ENCODE measurements at regions not wholly inside any gene's neighbourhood (a gene's known extent, or its start where the extent isn't known, plus 50 kb on each side); places are given as distances from the start of the nearest gene placed in this dataset.

DNA sequence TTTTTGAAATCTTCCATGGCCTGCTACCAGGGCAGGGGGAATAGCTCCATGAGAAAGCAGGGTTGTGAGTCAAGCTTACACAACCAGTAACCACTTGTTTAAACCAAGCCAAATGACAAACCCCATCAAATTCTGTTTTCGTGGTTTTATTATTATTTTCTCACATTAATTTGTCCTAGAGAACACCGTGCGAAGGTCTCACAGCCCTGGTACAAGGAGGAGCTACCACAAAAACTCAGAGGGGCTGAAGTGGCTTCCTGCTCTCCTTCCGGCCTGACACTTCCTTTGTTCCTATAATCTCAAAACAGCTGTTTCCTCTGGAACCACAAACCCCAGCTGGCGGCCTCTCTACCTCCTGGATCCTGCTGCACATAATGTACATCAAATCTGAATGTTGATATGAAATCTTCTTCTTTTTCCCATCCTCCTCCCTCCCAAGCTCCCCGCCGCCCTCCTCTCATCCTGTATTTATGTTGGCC lies 375.9 kb downstream of the MCTP2 start:
- peak; percentile 67 for DNase-seq

GRCh38 chr15:94610069-94610468 lies 378.7 kb downstream of the MCTP2 start:
- DNase-seq: no peak

DNA sequence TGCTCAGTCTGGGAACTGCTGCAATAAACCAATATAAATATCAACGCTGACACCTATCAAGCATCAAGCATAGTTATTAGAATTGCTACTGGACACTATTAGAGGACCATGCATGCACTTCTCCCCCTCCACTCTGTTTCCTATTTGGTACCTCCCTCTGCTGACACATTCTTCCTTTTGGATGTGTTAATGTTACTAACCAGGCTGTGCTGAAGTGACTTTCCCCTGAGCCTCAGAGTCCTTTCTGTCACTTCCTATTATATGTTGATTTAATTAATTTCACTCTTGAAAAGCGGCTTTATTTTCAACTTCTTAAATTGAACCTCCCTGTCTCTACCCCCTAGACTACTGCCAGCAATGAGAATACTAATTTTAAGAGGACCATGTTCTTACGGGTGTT lies 379.1 kb downstream of the MCTP2 start:
- DNase-seq: no peak

DNA sequence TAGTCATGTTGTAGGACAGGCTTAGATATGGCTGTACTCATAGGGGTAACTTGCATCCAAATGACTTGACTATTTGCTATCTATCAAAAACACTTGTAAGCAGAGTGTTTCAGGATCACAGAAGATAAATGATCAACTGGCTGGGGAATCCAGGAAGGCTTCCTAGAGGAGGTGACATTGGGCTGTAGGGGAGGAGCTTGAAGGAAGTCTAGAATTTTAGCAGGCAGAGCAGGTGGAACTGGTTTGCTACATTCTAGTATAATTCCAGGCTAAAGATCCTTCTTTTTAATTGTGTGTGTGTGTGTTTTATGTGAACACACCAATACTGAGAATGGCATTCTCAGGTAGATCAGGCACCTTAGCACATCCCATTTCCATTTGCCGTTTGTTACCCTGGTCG lies 380.3 kb downstream of the MCTP2 start:
- DNase-seq: no peak

- DNase-seq: no peak
Measured at GRCh38 chr15:94615688-94616087, 384.3 kb downstream of the MCTP2 start.

DNA sequence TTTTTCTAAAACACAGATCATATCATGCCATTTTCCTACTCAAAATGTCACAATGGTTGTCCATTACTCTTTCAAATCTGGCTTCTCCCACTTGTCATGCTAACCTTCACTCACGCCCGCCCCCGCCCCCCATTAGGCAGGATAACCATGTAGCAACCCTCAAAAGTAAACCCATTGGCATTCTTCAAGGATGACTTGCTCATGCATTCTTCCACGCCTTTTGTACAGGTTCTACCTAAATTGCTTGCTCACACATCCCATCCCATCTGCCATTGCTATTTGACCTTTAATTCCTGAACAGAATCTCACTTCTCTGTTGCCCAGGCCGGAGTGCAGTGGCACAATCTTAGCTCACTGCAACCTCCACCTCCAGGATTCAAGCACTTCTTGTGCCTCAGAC lies 389.3 kb downstream of the MCTP2 start:
- DNase-seq: no peak

DNA sequence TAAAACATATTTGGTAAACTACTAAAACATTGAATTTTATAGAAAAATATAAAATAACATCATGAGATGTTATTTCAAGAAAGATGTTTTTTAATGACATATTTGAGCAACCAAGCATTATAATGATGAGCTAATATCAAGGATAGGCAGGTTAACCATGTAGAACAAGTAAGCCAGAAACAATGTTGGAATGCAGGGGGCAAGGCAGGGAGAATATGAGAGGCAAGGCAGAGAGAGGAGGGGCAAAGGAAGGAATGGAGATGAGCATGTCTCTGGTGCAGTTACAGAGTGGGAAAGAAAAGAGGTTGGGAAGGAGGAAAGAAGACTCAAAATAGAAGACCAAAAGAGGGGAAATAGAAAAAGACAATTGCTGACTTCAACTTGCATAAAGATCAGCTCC lies 390.4 kb downstream of the MCTP2 start:
- no peak for DNase-seq

- DNase-seq: no peak
Measured at GRCh38 chr15:94626949-94627348, 395.6 kb downstream of the MCTP2 start.

GRCh38 chr15:94631608-94632007 lies 400.2 kb downstream of the MCTP2 start:
- DNase-seq: no peak

- no peak for DNase-seq
Measured at GRCh38 chr15:94638183-94638582, 406.8 kb downstream of the MCTP2 start.

DNA sequence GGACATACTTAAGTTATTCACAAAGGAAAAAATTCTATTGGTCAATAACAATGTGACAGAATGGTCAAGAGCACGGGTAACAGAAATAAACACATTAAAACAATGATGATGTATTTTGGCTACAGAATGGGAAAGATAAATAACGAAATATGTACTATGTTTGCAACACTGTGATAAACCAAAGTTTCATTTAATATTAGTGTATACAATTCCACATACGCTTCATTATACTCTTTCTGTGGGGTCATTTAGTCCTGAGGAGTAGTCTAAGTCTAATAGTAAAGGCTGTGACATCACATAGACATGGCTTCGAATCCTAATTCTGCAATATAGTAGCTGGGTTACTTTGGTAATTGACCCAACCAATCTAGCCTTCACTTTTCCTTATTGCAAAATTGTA lies 408.3 kb downstream of the MCTP2 start:
- no peak for DNase-seq

DNA sequence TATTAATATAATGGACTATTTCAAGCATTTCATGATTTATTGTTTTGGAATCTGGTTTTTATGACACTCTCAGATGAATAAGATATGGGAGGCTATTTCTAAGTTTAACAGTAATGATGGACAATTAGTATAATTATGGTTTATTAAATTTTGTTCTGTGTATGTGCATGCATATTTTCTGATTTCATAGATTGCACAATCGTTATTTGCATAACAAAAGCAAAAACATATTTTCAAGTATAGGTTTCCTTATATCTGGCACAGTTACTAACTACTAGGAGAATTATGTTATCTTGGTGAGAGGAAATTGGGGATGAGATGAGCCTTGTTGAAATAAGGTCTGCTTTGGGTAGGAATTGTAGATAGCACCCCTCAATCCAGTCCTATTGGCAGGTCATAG lies 413.1 kb downstream of the MCTP2 start:
- DNase-seq: no peak

DNA sequence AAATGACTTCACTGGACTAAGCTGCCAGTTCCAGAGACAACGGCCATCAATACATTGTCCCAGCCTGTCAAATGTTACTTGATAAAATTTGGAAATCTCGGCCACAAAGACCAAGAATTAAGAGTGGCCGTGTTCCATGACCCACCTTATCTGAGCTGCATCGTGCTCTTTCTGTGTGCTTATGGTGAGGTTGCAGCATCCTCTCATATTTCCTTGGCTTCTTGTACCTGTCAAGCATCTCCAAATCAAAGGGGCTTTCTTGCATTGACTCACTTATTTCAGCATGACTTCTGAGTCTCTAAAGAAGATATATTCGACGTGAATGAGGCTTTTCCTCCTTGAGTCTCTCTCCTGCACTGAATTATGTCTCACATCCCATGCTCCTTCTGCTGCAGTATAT lies 421.7 kb downstream of the MCTP2 start:
- DNase-seq: no peak

- DNase-seq: no peak
Measured at GRCh38 chr15:94655249-94655880, 424.0 kb downstream of the MCTP2 start.

DNA sequence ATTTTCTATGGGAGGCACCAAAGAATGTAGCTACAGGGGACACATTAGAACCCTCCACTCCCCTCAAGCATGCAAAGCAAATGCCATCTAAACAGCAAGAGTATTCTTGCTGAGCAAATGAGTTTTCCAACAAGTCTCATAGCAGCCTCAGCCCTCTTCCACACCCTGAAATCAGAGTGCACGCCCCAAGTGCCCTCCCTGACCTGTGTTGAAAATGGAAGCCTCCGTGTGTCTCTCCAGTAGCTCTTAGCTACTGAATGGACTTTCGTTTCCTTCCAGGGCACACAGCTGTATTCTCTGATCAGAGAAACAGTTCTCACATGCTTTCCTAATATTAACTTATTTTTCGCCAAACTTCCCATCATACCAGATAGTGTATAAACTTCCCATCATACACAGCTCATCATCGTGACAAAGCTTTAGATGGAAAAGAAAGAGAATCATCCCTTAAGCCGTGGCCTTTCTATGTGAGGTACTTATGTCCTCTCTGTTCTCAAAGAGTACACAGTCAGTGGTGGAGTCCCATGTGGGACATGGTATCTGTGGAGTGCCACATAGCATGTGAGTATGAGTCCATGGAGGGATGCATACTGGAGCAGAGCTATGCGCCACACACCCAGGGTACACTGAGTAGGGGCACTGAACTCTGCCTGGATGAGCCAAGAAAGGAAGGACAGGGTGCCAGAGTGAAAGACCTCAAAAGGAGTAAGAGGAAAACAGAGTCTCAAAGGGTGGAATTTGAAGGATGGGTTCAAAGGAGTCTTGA lies 434.5 kb downstream of the MCTP2 start:
- DNase-seq: no peak

GRCh38 chr15:94666553-94666952 lies 435.2 kb downstream of the MCTP2 start:
- DNase-seq: no peak

GRCh38 chr15:94667109-94667508 lies 435.7 kb downstream of the MCTP2 start:
- no peak for DNase-seq

GRCh38 chr15:94670438-94671034 lies 439.2 kb downstream of the MCTP2 start:
- no peak for DNase-seq

DNA sequence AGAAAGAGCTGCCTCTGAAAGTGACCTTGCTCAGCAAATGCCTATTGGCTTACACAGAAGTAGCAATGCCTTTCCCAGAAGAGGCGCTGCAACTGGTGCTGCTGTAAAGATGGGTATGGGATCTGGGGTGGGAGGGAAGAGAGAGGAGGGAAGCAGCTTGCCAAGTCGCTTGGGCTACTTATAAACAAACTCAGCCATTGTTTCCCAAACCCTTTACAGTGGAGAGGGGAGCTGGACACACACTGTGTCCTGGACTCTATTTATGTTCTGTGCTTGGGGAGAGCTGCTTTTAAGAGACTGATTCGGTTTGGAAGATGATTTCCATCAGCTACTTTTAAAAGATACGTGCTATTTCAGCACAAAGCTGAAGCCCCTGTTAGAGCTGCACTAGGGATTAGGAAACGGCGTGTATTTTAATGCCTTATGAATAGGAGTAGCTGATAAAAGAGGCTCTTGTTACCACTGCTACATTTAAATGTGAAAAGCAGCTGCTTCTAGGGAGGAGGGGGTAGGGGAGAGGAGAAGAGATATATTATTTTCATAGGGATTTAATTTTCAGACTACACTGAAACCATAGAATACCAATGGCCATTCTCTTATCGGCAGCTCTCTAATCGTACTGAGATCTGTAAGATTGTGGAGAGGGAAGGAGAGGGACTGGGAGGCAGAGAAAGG lies 440.6 kb downstream of the MCTP2 start:
- peak; percentile 47 for DNase-seq

- DNase-seq: no peak
Measured at GRCh38 chr15:94673801-94674200, 442.4 kb downstream of the MCTP2 start.

DNA sequence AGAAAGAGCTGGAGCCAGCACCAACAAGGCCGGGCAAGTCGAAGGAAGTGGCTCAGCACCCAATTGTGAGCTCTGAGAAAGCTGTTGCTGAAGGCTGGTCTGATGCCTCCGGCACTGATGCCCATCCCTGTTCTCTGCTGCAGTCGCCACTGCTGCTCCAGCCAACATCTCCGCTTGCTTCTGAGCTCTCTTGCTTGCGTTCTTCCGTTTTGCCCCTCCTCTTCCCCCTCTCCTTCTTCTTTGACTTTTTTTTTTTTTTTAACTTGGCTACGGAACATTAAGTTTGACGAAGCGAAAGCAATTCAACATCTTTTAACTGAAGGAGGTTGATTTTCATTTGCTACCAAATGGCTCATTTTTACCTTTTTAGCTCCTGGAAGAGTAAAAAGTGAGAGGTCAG lies 442.9 kb downstream of the MCTP2 start:
- no peak for DNase-seq

DNA sequence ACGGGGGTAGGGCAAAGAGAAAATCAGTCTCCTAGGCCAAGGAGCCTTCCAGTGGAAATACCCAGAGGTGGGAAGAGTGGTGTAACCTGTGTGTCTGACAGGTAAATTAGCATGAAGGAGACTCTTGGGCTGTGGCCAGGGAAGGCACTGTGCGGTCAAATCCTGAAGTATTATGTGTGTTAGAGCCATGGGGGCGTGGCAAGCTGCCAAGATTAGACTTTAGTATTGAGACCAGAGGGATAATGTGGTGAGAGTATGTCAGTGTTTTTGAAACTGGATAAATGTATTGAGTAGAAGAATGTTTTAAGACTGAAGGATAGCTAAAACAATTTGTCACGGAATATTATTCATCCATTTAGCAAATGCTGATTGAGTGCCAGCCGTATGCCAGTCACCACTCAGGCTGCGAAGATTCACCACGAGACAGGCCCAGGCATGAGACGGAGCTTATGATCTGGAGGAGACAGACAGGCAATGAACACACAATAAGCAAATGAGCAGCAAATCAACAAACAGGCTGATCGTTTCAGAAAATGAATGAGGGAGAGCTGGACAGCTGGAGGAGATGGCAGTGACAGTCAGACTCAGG lies 445.9 kb downstream of the MCTP2 start:
- DNase-seq: no peak

- no peak for DNase-seq
Measured at GRCh38 chr15:94682171-94682570, 450.8 kb downstream of the MCTP2 start.

All from femur (tissue), 1 donor.